HL-60 (cell line): ENCODE measurements at regions not wholly inside any gene's neighbourhood (a gene's known extent, or its start where the extent isn't known, plus 50 kb on each side); places are given as distances from the start of the nearest gene placed in this dataset.

Source experiments
- GABPA ChIP-seq: IDR thresholded peaks from 2 replicates; pipeline ENCODE4 v1.6.1; 2012; ENCODE audit warnings: low read depth
- POLR2AphosphoS5 ChIP-seq: IDR thresholded peaks from 2 replicates; pipeline ENCODE4 v1.6.1; 2012; ENCODE audit warnings: low read depth
- SPI1 ChIP-seq: IDR thresholded peaks from 2 replicates; pipeline ENCODE4 v1.6.1; 2012; ENCODE audit warnings: low read depth, mild to moderate bottlenecking, borderline replicate concordance
- TF ChIP-seq, protein P1 (sequence below): IDR thresholded peaks from one replicate; pipeline ENCODE4 v1.5.1; 2011; ENCODE audit warnings: low read length, control low read depth, inconsistent platforms; ENCODE audit not compliant: insufficient read depth
- TF ChIP-seq, protein P2 (sequence below): IDR thresholded peaks from 2 replicates; pipeline ENCODE4 v1.6.1; 2012; ENCODE audit warnings: low read depth; ENCODE audit not compliant: insufficient replicate concordance

DNA sequence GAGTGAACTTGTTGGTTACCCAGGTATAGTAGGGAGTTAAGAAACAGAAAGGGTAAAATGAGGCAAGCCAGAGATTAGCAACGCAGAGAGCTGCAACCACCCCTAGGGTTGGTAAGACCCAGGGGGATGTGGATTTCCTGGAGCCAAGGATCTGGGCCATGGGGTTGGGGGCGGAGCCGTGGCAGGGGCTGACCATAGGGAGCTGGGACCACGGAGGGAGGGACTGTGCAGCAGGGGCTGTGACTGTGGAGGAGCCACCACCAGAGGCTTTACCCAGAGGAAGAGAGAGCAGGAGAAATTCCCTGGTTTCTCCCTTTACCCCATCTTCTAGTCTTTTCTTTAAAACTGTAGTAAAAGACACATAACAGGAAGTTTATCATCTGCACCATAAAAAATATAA, 58.6 kb upstream of the BAIAP2L1 start:
- TF ChIP-seq, protein P1, sequence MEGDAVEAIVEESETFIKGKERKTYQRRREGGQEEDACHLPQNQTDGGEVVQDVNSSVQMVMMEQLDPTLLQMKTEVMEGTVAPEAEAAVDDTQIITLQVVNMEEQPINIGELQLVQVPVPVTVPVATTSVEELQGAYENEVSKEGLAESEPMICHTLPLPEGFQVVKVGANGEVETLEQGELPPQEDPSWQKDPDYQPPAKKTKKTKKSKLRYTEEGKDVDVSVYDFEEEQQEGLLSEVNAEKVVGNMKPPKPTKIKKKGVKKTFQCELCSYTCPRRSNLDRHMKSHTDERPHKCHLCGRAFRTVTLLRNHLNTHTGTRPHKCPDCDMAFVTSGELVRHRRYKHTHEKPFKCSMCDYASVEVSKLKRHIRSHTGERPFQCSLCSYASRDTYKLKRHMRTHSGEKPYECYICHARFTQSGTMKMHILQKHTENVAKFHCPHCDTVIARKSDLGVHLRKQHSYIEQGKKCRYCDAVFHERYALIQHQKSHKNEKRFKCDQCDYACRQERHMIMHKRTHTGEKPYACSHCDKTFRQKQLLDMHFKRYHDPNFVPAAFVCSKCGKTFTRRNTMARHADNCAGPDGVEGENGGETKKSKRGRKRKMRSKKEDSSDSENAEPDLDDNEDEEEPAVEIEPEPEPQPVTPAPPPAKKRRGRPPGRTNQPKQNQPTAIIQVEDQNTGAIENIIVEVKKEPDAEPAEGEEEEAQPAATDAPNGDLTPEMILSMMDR, result no peak
- TF ChIP-seq POLR2AphosphoS5 (no peak), GABPA (no peak), SPI1 (no peak)
- TF ChIP-seq, protein P2, sequence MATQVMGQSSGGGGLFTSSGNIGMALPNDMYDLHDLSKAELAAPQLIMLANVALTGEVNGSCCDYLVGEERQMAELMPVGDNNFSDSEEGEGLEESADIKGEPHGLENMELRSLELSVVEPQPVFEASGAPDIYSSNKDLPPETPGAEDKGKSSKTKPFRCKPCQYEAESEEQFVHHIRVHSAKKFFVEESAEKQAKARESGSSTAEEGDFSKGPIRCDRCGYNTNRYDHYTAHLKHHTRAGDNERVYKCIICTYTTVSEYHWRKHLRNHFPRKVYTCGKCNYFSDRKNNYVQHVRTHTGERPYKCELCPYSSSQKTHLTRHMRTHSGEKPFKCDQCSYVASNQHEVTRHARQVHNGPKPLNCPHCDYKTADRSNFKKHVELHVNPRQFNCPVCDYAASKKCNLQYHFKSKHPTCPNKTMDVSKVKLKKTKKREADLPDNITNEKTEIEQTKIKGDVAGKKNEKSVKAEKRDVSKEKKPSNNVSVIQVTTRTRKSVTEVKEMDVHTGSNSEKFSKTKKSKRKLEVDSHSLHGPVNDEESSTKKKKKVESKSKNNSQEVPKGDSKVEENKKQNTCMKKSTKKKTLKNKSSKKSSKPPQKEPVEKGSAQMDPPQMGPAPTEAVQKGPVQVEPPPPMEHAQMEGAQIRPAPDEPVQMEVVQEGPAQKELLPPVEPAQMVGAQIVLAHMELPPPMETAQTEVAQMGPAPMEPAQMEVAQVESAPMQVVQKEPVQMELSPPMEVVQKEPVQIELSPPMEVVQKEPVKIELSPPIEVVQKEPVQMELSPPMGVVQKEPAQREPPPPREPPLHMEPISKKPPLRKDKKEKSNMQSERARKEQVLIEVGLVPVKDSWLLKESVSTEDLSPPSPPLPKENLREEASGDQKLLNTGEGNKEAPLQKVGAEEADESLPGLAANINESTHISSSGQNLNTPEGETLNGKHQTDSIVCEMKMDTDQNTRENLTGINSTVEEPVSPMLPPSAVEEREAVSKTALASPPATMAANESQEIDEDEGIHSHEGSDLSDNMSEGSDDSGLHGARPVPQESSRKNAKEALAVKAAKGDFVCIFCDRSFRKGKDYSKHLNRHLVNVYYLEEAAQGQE, result no peak
